Activated CD8-positive, alpha-beta T cell treated with anti-CD3 and anti-CD28 coated beads for 36 hours (primary cell): ENCODE measurements at regions not wholly inside any gene's neighbourhood (a gene's known extent, or its start where the extent isn't known, plus 50 kb on each side); places are given as distances from the start of the nearest gene placed in this dataset.

Experiments
- ATAC-seq: fragments of 200-7000 bp; cut with Tn5 transposase; one replicate; pipeline ENCODE4 v1.10.0; 2021; ENCODE audit warnings: mild to moderate bottlenecking, moderate library complexity
- CTCF ChIA-PET: fragments of 350-600 bp; sonication (Branson Sonifier 250); formaldehyde crosslinking; loops from one replicate; lab custom pipeline; 2021; ENCODE audit warnings: antibody characterized with exemption; lab: Charles Lee
- POLR2A ChIA-PET: fragments of 350-600 bp; sonication (Branson Sonifier 250); formaldehyde crosslinking; loops from one replicate; lab custom pipeline; 2021; ENCODE audit warnings: antibody characterized with exemption; lab: Charles Lee
- DNase-seq: peaks from one replicate; pipeline ENCODE4 v3.0.0-alpha.2; 2020
- H3K27ac Mint-ChIP-seq: one replicate; pipeline ENCODE4 v1.8.0; 2021; ENCODE audit warnings: mild to moderate bottlenecking, mixed read lengths
- H3K27me3 Mint-ChIP-seq: one replicate; pipeline ENCODE4 v1.8.0; 2021; ENCODE audit warnings: mixed read lengths
- H3K36me3 Mint-ChIP-seq: one replicate; pipeline ENCODE4 v1.8.0; 2021; ENCODE audit warnings: low read depth, mixed read lengths
- H3K4me1 Mint-ChIP-seq: one replicate; pipeline ENCODE4 v1.8.0; 2021; ENCODE audit warnings: low read depth, mixed read lengths
- H3K4me3 Mint-ChIP-seq: one replicate; pipeline ENCODE4 v1.8.0; 2021; ENCODE audit warnings: mild to moderate bottlenecking, moderate library complexity, mixed read lengths
- H3K9me3 Mint-ChIP-seq: one replicate; pipeline ENCODE4 v1.8.0; 2021; ENCODE audit warnings: mixed read lengths
- CTCF ChIP-seq: fragments of 200-600 bp; IDR thresholded peaks from one replicate; pipeline ENCODE4 v1.8.0; 2022; ENCODE audit warnings: antibody characterized with exemption, mild to moderate bottlenecking
- intact Hi-C: fragments of 100-400 bp; cut with micrococcal nuclease; formaldehyde crosslinking; loops from one replicate; pipeline ENCODE4 v1.10.0; 2022

- no peak for ATAC-seq
Measured at GRCh38 chr3:86738684-86739083, 252.3 kb downstream of the VGLL3 start.

GRCh38 chr3:86737517-86737916, 253.4 kb downstream of the VGLL3 start:
- Mint-ChIP-seq H3K27me3 (no peaks in the 10 kb centered on the region), H3K27ac (no peak overlapping the region), H3K4me3 (no peak overlapping the region), H3K36me3 (no peaks in the 10 kb centered on the region), H3K9me3 (no peaks in the 10 kb centered on the region), H3K4me1 (no peaks in the 10 kb centered on the region)
- no peak for DNase-seq
- ATAC-seq, result no peak
- intact Hi-C loops, result no loop called here
- POLR2A ChIA-PET, result no interaction called here
- CTCF ChIA-PET, result no interaction called here
- TF ChIP-seq CTCF, result no peak

More at GRCh38 chr3:86738684-86739083, 252.3 kb downstream of the VGLL3 start:
- ChIA-PET CTCF (no interaction called here), POLR2A (no interaction called here)
- Mint-ChIP-seq H3K36me3 (no peaks in the 10 kb centered on the region), H3K4me3 (no peak overlapping the region), H3K4me1 (no peaks in the 10 kb centered on the region), H3K9me3 (no peaks in the 10 kb centered on the region), H3K27ac (no peak overlapping the region), H3K27me3 (no peaks in the 10 kb centered on the region)
- no peak for DNase-seq
- intact Hi-C loops, result no loop called here
- TF ChIP-seq CTCF, result no peak

GRCh38 chr3:86733257-86733656, 257.7 kb downstream of the VGLL3 start:
- intact Hi-C loops, result no loop called here
- ATAC-seq (no peak), DNase-seq (no peak)
- POLR2A ChIA-PET, result no interaction called here
- H3K36me3 Mint-ChIP-seq, result no peaks in the 10 kb centered on the region
- TF ChIP-seq CTCF, result no peak
- no peak overlapping the region for H3K4me3 Mint-ChIP-seq
- no peaks in the 10 kb centered on the region for H3K4me1 Mint-ChIP-seq
- CTCF ChIA-PET, result no interaction called here
- peaks cover 1% of the 10 kb centered on the region for H3K9me3 Mint-ChIP-seq
- no peaks in the 10 kb centered on the region for H3K27me3 Mint-ChIP-seq
- H3K27ac Mint-ChIP-seq, result no peak overlapping the region

- DNase-seq, result no peak
- intact Hi-C loops, result no loop called here
- no peak overlapping the region for H3K27ac Mint-ChIP-seq
- POLR2A ChIA-PET, result no interaction called here
- H3K4me3 Mint-ChIP-seq, result no peak overlapping the region
- H3K9me3 Mint-ChIP-seq, result peaks cover 2% of the 10 kb centered on the region
- no peaks in the 10 kb centered on the region for H3K36me3 Mint-ChIP-seq
- CTCF ChIA-PET, result no interaction called here
- H3K4me1 Mint-ChIP-seq, result no peaks in the 10 kb centered on the region
- no peak for ATAC-seq
- TF ChIP-seq CTCF, result no peak
- H3K27me3 Mint-ChIP-seq, result no peaks in the 10 kb centered on the region
Measured at GRCh38 chr3:86731501-86731901, 259.4 kb downstream of the VGLL3 start.

- H3K4me3 Mint-ChIP-seq, result no peak overlapping the region
- H3K27me3 Mint-ChIP-seq, result no peaks in the 10 kb centered on the region
- H3K27ac Mint-ChIP-seq, result no peak overlapping the region
- TF ChIP-seq CTCF, result no peak
- H3K4me1 Mint-ChIP-seq, result no peaks in the 10 kb centered on the region
- intact Hi-C loops, result no loop called here
- no peaks in the 10 kb centered on the region for H3K36me3 Mint-ChIP-seq
- peaks cover 2% of the 10 kb centered on the region for H3K9me3 Mint-ChIP-seq
- DNase-seq (no peak), ATAC-seq (no peak)
- ChIA-PET CTCF (no interaction called here), POLR2A (no interaction called here)
Measured at GRCh38 chr3:86723433-86723832, 267.5 kb downstream of the VGLL3 start.
